IMR-90 (cell line): ENCODE measurements at regions not wholly inside any gene's neighbourhood (a gene's known extent, or its start where the extent isn't known, plus 50 kb on each side); places are given as distances from the start of the nearest gene placed in this dataset.
A peak's percentile ranks its signal among the peaks of the same experiment; 100 is the strongest.

Source experiments
- ATAC-seq: fragments of 200-7000 bp; cut with Tn5 transposase; 2 replicates; pipeline ENCODE4 v1.9.1; 2020; ENCODE audit warnings: low read depth, mild to moderate bottlenecking, moderate library complexity
- BruUV-seq: library from RNA; stranded (reverse); fragments of 400-500 nt; replicated peaks from 2 replicates; lab custom pipeline; 2021; lab: Mats Ljungman, UMichigan
- CTCF ChIA-PET: fragments of 300-600 bp; formaldehyde crosslinking; extraction: SDS; loops from one replicate; lab custom pipeline; 2021; ENCODE audit warnings: antibody characterized with exemption; lab: Yijun Ruan, JAX
- POLR2A ChIA-PET: fragments of 300-600 bp; sonication (Branson Sonifier 250); formaldehyde crosslinking; loops from one replicate; lab custom pipeline; 2022; ENCODE audit warnings: antibody characterized with exemption; ENCODE audit not compliant: unreplicated experiment; lab: Charles Lee
- DNase-seq: peaks from one replicate; pipeline ENCODE4 v3.0.0; 2013
- H2AFZ ChIP-seq: replicated peaks from 2 replicates; pipeline ENCODE3; 2013; ENCODE audit warnings: low read length, mild to moderate bottlenecking; ENCODE audit not compliant: poor library complexity
- H2AK5ac ChIP-seq: 2 replicates; pipeline ENCODE4 v1.6.1; 2013; ENCODE audit warnings: low read depth, low read length, inconsistent platforms
- H2AK9ac ChIP-seq: replicated peaks from 2 replicates; pipeline ENCODE3; 2013; ENCODE audit warnings: mild to moderate bottlenecking, low read depth, low read length, moderate library complexity; ENCODE audit not compliant: poor library complexity
- H2BK120ac ChIP-seq: 2 replicates; pipeline ENCODE4 v1.6.1; 2013; ENCODE audit warnings: low read depth, low read length, inconsistent platforms
- H2BK15ac ChIP-seq: 3 replicates; pipeline ENCODE4 v1.6.1; 2013; ENCODE audit warnings: low read depth, low read length, inconsistent platforms
- H2BK20ac ChIP-seq: 2 replicates; pipeline ENCODE4 v1.6.1; 2013; ENCODE audit warnings: low read depth, mild to moderate bottlenecking, inconsistent platforms, low read length, moderate library complexity
- H2BK5ac ChIP-seq: 2 replicates; pipeline ENCODE4 v1.6.1; 2013; ENCODE audit warnings: mild to moderate bottlenecking, low read depth, low read length, inconsistent platforms; ENCODE audit not compliant: poor library complexity, severe bottlenecking
- H3K14ac ChIP-seq: replicated peaks from 2 replicates; pipeline ENCODE4 v1.6.1; 2013; ENCODE audit warnings: low read depth, low read length, inconsistent platforms
- H3K18ac ChIP-seq: 2 replicates; pipeline ENCODE4 v1.6.1; 2013; ENCODE audit warnings: low read depth, low read length, control low read depth
- H3K23ac ChIP-seq: 2 replicates; pipeline ENCODE4 v1.6.1; 2013; ENCODE audit warnings: low read depth, low read length, inconsistent platforms
- H3K27ac ChIP-seq: 2 replicates; pipeline ENCODE4 v1.5.1; 2013; ENCODE audit warnings: mild to moderate bottlenecking, control low read depth, low read length; ENCODE audit not compliant: insufficient read depth
- H3K27me3 ChIP-seq: 2 replicates; pipeline ENCODE4 v1.6.1; 2013; ENCODE audit warnings: low read length; ENCODE audit not compliant: control insufficient read depth, insufficient read depth
- H3K36me3 ChIP-seq: 2 replicates; pipeline ENCODE4 v1.6.1; 2013; ENCODE audit warnings: low read length, mixed read lengths; ENCODE audit not compliant: control insufficient read depth, insufficient read depth
- H3K4ac ChIP-seq: 2 replicates; pipeline ENCODE4 v1.6.1; 2013; ENCODE audit warnings: low read depth, low read length, inconsistent platforms
- H3K4me1 ChIP-seq: 2 replicates; pipeline ENCODE4 v1.6.1; 2013; ENCODE audit warnings: low read length, mixed read lengths; ENCODE audit not compliant: control insufficient read depth, insufficient read depth
- H3K4me2 ChIP-seq: 2 replicates; pipeline ENCODE4 v1.6.1; 2013; ENCODE audit warnings: low read depth, mild to moderate bottlenecking, control low read depth, low read length, moderate library complexity
- H3K4me3 ChIP-seq: 2 replicates; pipeline ENCODE4 v1.5.1; 2013; ENCODE audit warnings: low read depth, mild to moderate bottlenecking, control low read depth, low read length, moderate library complexity; ENCODE audit not compliant: insufficient read depth
- H3K56ac ChIP-seq: 2 replicates; pipeline ENCODE4 v1.6.1; 2013; ENCODE audit warnings: low read length, inconsistent platforms; ENCODE audit not compliant: insufficient read depth; ENCODE audit errors: extremely low read depth
- H3K79me1 ChIP-seq, 2 experiments: 2 replicates each; pipeline ENCODE4 v1.6.1; 2013; ENCODE audit warnings: low read length in 2 of 2, inconsistent platforms in 1 of 2, low read depth in 1 of 2
- H3K9ac ChIP-seq: 2 replicates; pipeline ENCODE4 v1.6.1; 2013; ENCODE audit warnings: low read depth, low read length, control low read depth
- H3K9me1 ChIP-seq: 2 replicates; pipeline ENCODE4 v1.6.1; 2013; ENCODE audit warnings: low read length, inconsistent platforms; ENCODE audit not compliant: insufficient read depth
- H3K9me3 ChIP-seq: 2 replicates; pipeline ENCODE4 v1.6.1; 2013; ENCODE audit warnings: low read length; ENCODE audit not compliant: control insufficient read depth, insufficient read depth
- H4K20me1 ChIP-seq: 2 replicates; pipeline ENCODE4 v1.6.1; 2013; ENCODE audit warnings: low read length, inconsistent platforms; ENCODE audit not compliant: insufficient read depth
- H4K5ac ChIP-seq: 2 replicates; pipeline ENCODE4 v1.6.1; 2013; ENCODE audit warnings: mild to moderate bottlenecking, low read depth, low read length, control low read depth
- H4K8ac ChIP-seq, 2 experiments: 2 replicates each; pipeline ENCODE4 v1.6.1; 2013; ENCODE audit warnings: low read depth in 2 of 2, low read length in 2 of 2, control low read depth in 1 of 2, inconsistent platforms in 1 of 2
- H4K91ac ChIP-seq: 2 replicates; pipeline ENCODE4 v1.6.1; 2013; ENCODE audit warnings: low read depth, low read length, inconsistent platforms; ENCODE audit not compliant: insufficient read depth
- BHLHE40 ChIP-seq: fragments of 150-350 bp; IDR thresholded peaks from 2 replicates; pipeline ENCODE4 v1.6.1; 2016; ENCODE audit warnings: mild to moderate bottlenecking, low read depth, low read length
- CEBPB ChIP-seq: IDR thresholded peaks from 2 replicates; pipeline ENCODE4 v1.6.1; 2012; ENCODE audit warnings: low read depth, low read length, improper control_type of control experiment
- CHD1 ChIP-seq: IDR thresholded peaks from 2 replicates; pipeline ENCODE4 v1.6.1; 2012; ENCODE audit warnings: low read depth, low read length, improper control_type of control experiment
- FOS ChIP-seq: fragments of 150-350 bp; IDR thresholded peaks from 2 replicates; pipeline ENCODE4 v1.6.1; 2016; ENCODE audit warnings: low read depth, low read length
- MAFK ChIP-seq: IDR thresholded peaks from 2 replicates; pipeline ENCODE4 v1.6.1; 2012; ENCODE audit warnings: low read depth, low read length, improper control_type of control experiment
- MAZ ChIP-seq: IDR thresholded peaks from 2 replicates; pipeline ENCODE4 v1.6.1; 2012; ENCODE audit warnings: low read depth, mild to moderate bottlenecking, low read length, improper control_type of control experiment, moderate library complexity, borderline replicate concordance
- MXI1 ChIP-seq: IDR thresholded peaks from 2 replicates; pipeline ENCODE4 v1.6.1; 2012; ENCODE audit warnings: low read depth, mild to moderate bottlenecking, low read length, moderate library complexity, borderline replicate concordance
- NFE2L2 ChIP-seq: fragments of 150-350 bp; IDR thresholded peaks from 2 replicates; pipeline ENCODE4 v1.6.1; 2016; ENCODE audit warnings: low read depth, mild to moderate bottlenecking, low read length
- POLR2A ChIP-seq: IDR thresholded peaks from 2 replicates; pipeline ENCODE4 v1.6.1; 2012; ENCODE audit warnings: mild to moderate bottlenecking, low read depth, low read length
- RAD21 ChIP-seq: IDR thresholded peaks from 2 replicates; pipeline ENCODE4 v1.6.1; 2012; ENCODE audit warnings: low read length, improper control_type of control experiment
- RCOR1 ChIP-seq: IDR thresholded peaks from 2 replicates; pipeline ENCODE4 v1.6.1; 2012; ENCODE audit warnings: mild to moderate bottlenecking, low read length, improper control_type of control experiment; ENCODE audit not compliant: insufficient replicate concordance
- RFX5 ChIP-seq: IDR thresholded peaks from 2 replicates; pipeline ENCODE4 v1.8.0; 2012; ENCODE audit warnings: low read depth, mild to moderate bottlenecking, low read length, moderate library complexity
- SMC3 ChIP-seq: fragments of 150-350 bp; IDR thresholded peaks from 2 replicates; pipeline ENCODE4 v1.6.1; 2016; ENCODE audit warnings: low read depth, mild to moderate bottlenecking, antibody characterized with exemption, low read length, moderate library complexity
- WGBS, 2 experiments: methylation state at CpG; one replicate each; pipeline versions ENCODE4 v1.1.5 to v1.1.7; 2013; ENCODE audit warnings: missing lambda C conversion rate in 2 of 2; ENCODE audit not compliant: insufficient read length in 1 of 2; ENCODE audit errors: extremely low coverage in 2 of 2; 5-methylcytosine and 5-hydroxymethylcytosine counted together
- dilution Hi-C: fragments of 300-500 bp; cut with HindIII; formaldehyde crosslinking; loops from one replicate; pipeline ENCODE4 v1.14.3; 2018; ENCODE audit warnings: low sequenced_read_pairs; ENCODE audit not compliant: unreplicated experiment
- in situ Hi-C: fragments of 300-500 bp; cut with MboI; formaldehyde crosslinking; loops from 3 replicates; pipeline ENCODE4 v1.14.3; 2019; ENCODE audit warnings: low sequenced_read_pairs, inconsistent platforms, mixed read lengths
- intact Hi-C: fragments of 100-400 bp; cut with micrococcal nuclease; formaldehyde crosslinking; loops from 2 replicates; pipeline ENCODE4 v1.10.0; 2022
- TF ChIP-seq, protein P1 (sequence below): fragments of 150-350 bp; IDR thresholded peaks from 2 replicates; pipeline ENCODE4 v1.6.1; 2017; ENCODE audit warnings: mild to moderate bottlenecking, antibody characterized with exemption, low read length, low read depth
- TF ChIP-seq, protein P2 (sequence below): conservative IDR thresholded peaks from 2 replicates; pipeline ENCODE4 v1.5.1; 2012; ENCODE audit warnings: mild to moderate bottlenecking, low read depth, low read length, improper control_type of control experiment
- TF ChIP-seq, protein P3 (sequence below): fragments of 150-350 bp; IDR thresholded peaks from 2 replicates; pipeline ENCODE4 v1.6.1; 2016; ENCODE audit warnings: low read depth, mild to moderate bottlenecking, low read length, moderate library complexity, borderline replicate concordance

DNA sequence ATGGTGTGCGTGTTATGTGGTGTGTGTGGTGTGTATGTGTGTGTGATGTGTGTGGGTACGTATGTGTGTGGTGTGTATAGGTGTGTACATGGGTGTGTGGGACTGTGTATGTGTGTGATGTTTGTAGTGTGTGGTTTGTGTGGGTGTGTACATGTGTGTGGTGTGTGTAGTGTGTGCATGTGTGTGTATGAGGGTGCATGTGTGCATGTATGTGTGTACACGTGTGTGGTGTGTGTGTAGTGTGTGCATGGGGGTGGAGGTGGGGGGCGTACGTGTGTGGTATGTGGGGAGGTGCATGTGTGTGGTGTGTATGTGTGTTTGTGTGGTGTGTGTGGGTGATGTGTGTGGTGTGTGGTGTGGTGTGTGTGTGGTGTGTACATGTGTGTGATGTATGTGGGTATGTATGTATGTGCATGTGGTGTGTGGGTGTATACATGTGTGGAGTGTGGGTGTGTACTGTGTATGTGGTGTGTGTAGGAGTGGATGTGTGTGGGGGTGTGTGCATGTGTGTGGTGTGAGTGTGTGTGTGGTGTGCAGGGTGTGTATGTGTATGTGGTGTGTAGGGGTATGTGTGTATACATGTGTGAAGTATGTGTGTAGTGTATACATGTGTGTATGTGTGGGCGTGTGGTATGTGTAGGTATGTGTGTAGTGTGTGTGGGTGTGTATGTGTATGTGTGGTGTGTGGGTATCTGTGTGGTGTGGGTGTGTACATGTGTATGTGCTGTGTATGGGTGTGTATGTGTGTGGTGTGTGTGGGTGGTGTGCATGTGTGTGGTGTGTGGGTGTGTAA is 119.8 kb upstream of the GSC start:
- dilution Hi-C loops (no loop called here), in situ Hi-C loops (no loop called here), intact Hi-C loops (no loop called here)
- Histone ChIP-seq H3K9ac (no peak overlapping the region), H3K18ac (no peak overlapping the region), H3K4me2 (no peak overlapping the region), H2AK5ac (no peak overlapping the region), H2BK15ac (no peak overlapping the region), H4K5ac (no peak overlapping the region), H4K20me1 (no peaks in the 10 kb centered on the region), H3K4me1 (no peaks in the 10 kb centered on the region), H2AK9ac (no peak overlapping the region), H3K23ac (no peak overlapping the region), H3K79me1 (no peaks in the 10 kb centered on the region), H3K9me3 (peaks cover 21% of the 10 kb centered on the region), H2AFZ (peak overlapping the region; percentile 33), H4K91ac (no peak overlapping the region), H3K27me3 (no peaks in the 10 kb centered on the region), H2BK20ac (no peak overlapping the region), H2BK120ac (no peak overlapping the region), H4K8ac (no peak overlapping the region), H3K9me1 (no peaks in the 10 kb centered on the region), H3K27ac (no peak overlapping the region), H3K14ac (no peak overlapping the region), H3K4me3 (no peak overlapping the region), H3K36me3 (no peaks in the 10 kb centered on the region), H3K56ac (no peak overlapping the region), H2BK5ac (peak overlapping the region; percentile 70), H3K4ac (no peak overlapping the region)
- TF ChIP-seq BHLHE40 (no peak), FOS (no peak), POLR2A (no peak), RFX5 (no peak), SMC3 (no peak), CHD1 (no peak), RAD21 (no peak), CEBPB (no peak), MAZ (no peak), RCOR1 (no peak), MXI1 (no peak), NFE2L2 (no peak), MAFK (no peak)
- TF ChIP-seq, protein P1, sequence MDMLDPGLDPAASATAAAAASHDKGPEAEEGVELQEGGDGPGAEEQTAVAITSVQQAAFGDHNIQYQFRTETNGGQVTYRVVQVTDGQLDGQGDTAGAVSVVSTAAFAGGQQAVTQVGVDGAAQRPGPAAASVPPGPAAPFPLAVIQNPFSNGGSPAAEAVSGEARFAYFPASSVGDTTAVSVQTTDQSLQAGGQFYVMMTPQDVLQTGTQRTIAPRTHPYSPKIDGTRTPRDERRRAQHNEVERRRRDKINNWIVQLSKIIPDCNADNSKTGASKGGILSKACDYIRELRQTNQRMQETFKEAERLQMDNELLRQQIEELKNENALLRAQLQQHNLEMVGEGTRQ = no peak
- TF ChIP-seq, protein P2, sequence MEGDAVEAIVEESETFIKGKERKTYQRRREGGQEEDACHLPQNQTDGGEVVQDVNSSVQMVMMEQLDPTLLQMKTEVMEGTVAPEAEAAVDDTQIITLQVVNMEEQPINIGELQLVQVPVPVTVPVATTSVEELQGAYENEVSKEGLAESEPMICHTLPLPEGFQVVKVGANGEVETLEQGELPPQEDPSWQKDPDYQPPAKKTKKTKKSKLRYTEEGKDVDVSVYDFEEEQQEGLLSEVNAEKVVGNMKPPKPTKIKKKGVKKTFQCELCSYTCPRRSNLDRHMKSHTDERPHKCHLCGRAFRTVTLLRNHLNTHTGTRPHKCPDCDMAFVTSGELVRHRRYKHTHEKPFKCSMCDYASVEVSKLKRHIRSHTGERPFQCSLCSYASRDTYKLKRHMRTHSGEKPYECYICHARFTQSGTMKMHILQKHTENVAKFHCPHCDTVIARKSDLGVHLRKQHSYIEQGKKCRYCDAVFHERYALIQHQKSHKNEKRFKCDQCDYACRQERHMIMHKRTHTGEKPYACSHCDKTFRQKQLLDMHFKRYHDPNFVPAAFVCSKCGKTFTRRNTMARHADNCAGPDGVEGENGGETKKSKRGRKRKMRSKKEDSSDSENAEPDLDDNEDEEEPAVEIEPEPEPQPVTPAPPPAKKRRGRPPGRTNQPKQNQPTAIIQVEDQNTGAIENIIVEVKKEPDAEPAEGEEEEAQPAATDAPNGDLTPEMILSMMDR = no peak
- TF ChIP-seq, protein P3, sequence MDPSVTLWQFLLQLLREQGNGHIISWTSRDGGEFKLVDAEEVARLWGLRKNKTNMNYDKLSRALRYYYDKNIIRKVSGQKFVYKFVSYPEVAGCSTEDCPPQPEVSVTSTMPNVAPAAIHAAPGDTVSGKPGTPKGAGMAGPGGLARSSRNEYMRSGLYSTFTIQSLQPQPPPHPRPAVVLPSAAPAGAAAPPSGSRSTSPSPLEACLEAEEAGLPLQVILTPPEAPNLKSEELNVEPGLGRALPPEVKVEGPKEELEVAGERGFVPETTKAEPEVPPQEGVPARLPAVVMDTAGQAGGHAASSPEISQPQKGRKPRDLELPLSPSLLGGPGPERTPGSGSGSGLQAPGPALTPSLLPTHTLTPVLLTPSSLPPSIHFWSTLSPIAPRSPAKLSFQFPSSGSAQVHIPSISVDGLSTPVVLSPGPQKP = no peak
- ChIA-PET CTCF (no interaction called here), POLR2A (no interaction called here)
- ATAC-seq = no peak
- BruUV-seq = no TSS peak
- DNase-seq = no peak
- WGBS, 2 experiments = 66% methylated on average over 5 of the region's 6 CpGs; no CpG with 5 or more reads in 1 of the 2 experiments
